ENCODE measurements at regions not wholly inside any gene's neighbourhood (a gene's known extent, or its start where the extent isn't known, plus 50 kb on each side); places are given as distances from the start of the nearest gene placed in this dataset.

- TF ChIP-seq EZH2 (IDR thresholded peaks at IDR 0.05; ENCODE audit: insufficient read depth, poor library complexity, severe bottlenecking): no peak
- no peak for TF ChIP-seq EZH2phosphoT487 (IDR thresholded peaks at IDR 0.05; ENCODE audit: insufficient read depth, low read depth)
Observed at GRCh38 chr5:168204165-168204564, 87.3 kb upstream of the WWC1 start.
